ENCODE measurements at regions not wholly inside any gene's neighbourhood (a gene's known extent, or its start where the extent isn't known, plus 50 kb on each side); places are given as distances from the start of the nearest gene placed in this dataset.

DNA sequence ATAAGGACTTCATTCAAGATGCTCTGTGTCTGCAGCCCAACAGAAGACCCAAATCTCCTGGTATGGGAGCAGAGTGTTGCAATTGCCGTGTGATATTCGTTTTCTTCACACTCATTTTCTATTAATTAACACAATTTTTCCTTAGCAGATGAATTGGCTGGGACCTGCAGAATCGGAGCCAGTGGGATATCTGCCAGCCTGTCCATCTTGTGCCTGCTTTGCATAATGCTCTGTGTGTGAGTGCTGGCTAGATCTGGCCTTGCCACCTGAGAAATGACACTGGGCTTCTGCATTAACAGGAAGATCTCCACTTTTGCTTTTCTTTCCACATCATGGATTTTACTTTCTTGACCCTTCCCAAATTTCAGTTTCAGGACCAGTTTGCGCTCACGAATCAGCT lies 70.4 kb upstream of the GPR158 start:
- TF ChIP-seq, protein P1, sequence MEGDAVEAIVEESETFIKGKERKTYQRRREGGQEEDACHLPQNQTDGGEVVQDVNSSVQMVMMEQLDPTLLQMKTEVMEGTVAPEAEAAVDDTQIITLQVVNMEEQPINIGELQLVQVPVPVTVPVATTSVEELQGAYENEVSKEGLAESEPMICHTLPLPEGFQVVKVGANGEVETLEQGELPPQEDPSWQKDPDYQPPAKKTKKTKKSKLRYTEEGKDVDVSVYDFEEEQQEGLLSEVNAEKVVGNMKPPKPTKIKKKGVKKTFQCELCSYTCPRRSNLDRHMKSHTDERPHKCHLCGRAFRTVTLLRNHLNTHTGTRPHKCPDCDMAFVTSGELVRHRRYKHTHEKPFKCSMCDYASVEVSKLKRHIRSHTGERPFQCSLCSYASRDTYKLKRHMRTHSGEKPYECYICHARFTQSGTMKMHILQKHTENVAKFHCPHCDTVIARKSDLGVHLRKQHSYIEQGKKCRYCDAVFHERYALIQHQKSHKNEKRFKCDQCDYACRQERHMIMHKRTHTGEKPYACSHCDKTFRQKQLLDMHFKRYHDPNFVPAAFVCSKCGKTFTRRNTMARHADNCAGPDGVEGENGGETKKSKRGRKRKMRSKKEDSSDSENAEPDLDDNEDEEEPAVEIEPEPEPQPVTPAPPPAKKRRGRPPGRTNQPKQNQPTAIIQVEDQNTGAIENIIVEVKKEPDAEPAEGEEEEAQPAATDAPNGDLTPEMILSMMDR (IDR thresholded peaks at IDR 0.05): no peak
- no peak for TF ChIP-seq POLR2A (IDR thresholded peaks at IDR 0.05)
